A549 (cell line): ENCODE measurements at regions not wholly inside any gene's neighbourhood (a gene's known extent, or its start where the extent isn't known, plus 50 kb on each side); places are given as distances from the start of the nearest gene placed in this dataset.

ENCODE experiments used
- ATAC-seq, 2 experiments: fragments of 200-7000 bp in 1 of 2; fragments of >200 bp in 1 of 2; cut with Nextera tagmentation in 1 of 2; cut with Tn5 transposase in 1 of 2; 3 replicates each; pipeline versions ENCODE4 v1.8.0 to v1.9.1; 2018 to 2020; ENCODE audit warnings: mild to moderate bottlenecking in 1 of 2, moderate library complexity in 1 of 2
- CTCF ChIA-PET: fragments of 300-600 bp; sonication (Branson Sonifier 250); formaldehyde crosslinking; extraction: SDS; loops from one replicate; lab custom pipeline; 2021; ENCODE audit warnings: antibody characterized with exemption, inconsistent platforms; lab: Yijun Ruan, JAX
- POLR2A ChIA-PET: fragments of 350-600 bp; formaldehyde crosslinking; extraction: SDS; loops from one replicate; lab custom pipeline; 2021; ENCODE audit warnings: antibody characterized with exemption, inconsistent platforms; lab: Yijun Ruan, JAX
- DNase-seq, 2 experiments: peaks; one replicate each; pipeline versions ENCODE4 v3.0.0 to v3.0.0-alpha.2; 2011 to 2016; ENCODE audit warnings: low read depth in 1 of 2, low spot score in 1 of 2
- FAIRE-seq: peaks from 2 replicates; lab custom pipeline; 2011; peaks lifted over from hg19 to GRCh38; lab: Jason Lieb, UNC
- H3K27ac ChIP-seq, 2 experiments: fragments of >200 bp; sonication (Bioruptor Twin); formaldehyde crosslinking; 3 replicates each; pipeline ENCODE4 v1.5.1; 2016 to 2017
- H3K4me1 ChIP-seq: fragments of >200 bp; sonication (Bioruptor Twin); formaldehyde crosslinking; 3 replicates; pipeline ENCODE4 v1.6.1; 2016
- H3K4me2 ChIP-seq: fragments of >200 bp; sonication (Bioruptor Twin); formaldehyde crosslinking; 3 replicates; pipeline ENCODE4 v1.6.1; 2016
- H3K4me3 ChIP-seq: fragments of >200 bp; sonication (Bioruptor Twin); formaldehyde crosslinking; 3 replicates; pipeline ENCODE4 v1.5.1; 2016
- H3K9me3 ChIP-seq: fragments of >200 bp; sonication (Bioruptor Twin); formaldehyde crosslinking; 3 replicates; pipeline ENCODE4 v1.6.1; 2016
- CTCF ChIP-seq: fragments of >200 bp; sonication (Bioruptor Twin); formaldehyde crosslinking; IDR thresholded peaks from 3 replicates; pipeline ENCODE4 v1.5.1; 2016
- E2F6 ChIP-seq: IDR thresholded peaks from 2 replicates; pipeline ENCODE4 v1.6.1; 2012; ENCODE audit warnings: low read depth, borderline replicate concordance
- EHMT2 ChIP-seq: fragments of 200-600 bp; sonication (generic); IDR thresholded peaks from 2 replicates; pipeline ENCODE4 v1.6.1; 2016; ENCODE audit warnings: antibody characterized with exemption, low read depth, mild to moderate bottlenecking, moderate library complexity
- ESRRA ChIP-seq: fragments of 150-350 bp; IDR thresholded peaks from 2 replicates; pipeline ENCODE4 v1.6.1; 2014; ENCODE audit warnings: mild to moderate bottlenecking, low read length, borderline replicate concordance
- FOSL2 ChIP-seq, 2 experiments: fragments of 450-650 bp in 1 of 2; fragments of >200 bp in 1 of 2; sonication (Bioruptor Twin) in 1 of 2; formaldehyde crosslinking; IDR thresholded peaks; 2 replicates each; pipeline versions ENCODE4 v1.5.0 to v1.6.1; 2016 to 2020; ENCODE audit warnings: mild to moderate bottlenecking in 1 of 2, moderate library complexity in 1 of 2
- GATA3 ChIP-seq: IDR thresholded peaks from 2 replicates; pipeline ENCODE4 v1.6.1; 2012; ENCODE audit warnings: borderline replicate concordance
- HDAC2 ChIP-seq: fragments of 200-600 bp; sonication (generic); IDR thresholded peaks from 2 replicates; pipeline ENCODE4 v1.6.1; 2016
- HMGXB4 ChIP-seq: fragments of 250-450 bp; sonication (Bioruptor Pico); IDR thresholded peaks from 2 replicates; pipeline ENCODE4 v1.5.0; 2021; ENCODE audit warnings: mild to moderate bottlenecking, moderate library complexity, borderline replicate concordance
- HOXA7 ChIP-seq: fragments of 250-450 bp; sonication (Bioruptor Pico); IDR thresholded peaks from 2 replicates; pipeline ENCODE4 v1.5.0; 2020; ENCODE audit warnings: mild to moderate bottlenecking, moderate library complexity
- HOXB13 ChIP-seq: fragments of 250-450 bp; sonication (Bioruptor Pico); IDR thresholded peaks from 2 replicates; pipeline ENCODE4 v1.5.0; 2020; ENCODE audit warnings: low read depth, mild to moderate bottlenecking, moderate library complexity
- MAFK ChIP-seq: fragments of 450-650 bp; IDR thresholded peaks from 2 replicates; pipeline ENCODE4 v1.6.1; 2014; ENCODE audit not compliant: partially characterized antibody
- MAZ ChIP-seq: fragments of 150-350 bp; IDR thresholded peaks from 2 replicates; pipeline ENCODE4 v1.6.1; 2014; ENCODE audit warnings: antibody characterized with exemption, low read depth, low read length, borderline replicate concordance
- MYC ChIP-seq: IDR thresholded peaks from 2 replicates; pipeline ENCODE4 v1.6.1; 2012; ENCODE audit warnings: mild to moderate bottlenecking, inconsistent platforms, low read length, improper control_type of control experiment, borderline replicate concordance
- PBX3 ChIP-seq: IDR thresholded peaks from 2 replicates; pipeline ENCODE4 v1.6.1; 2012
- PHF8 ChIP-seq: fragments of 200-600 bp; sonication (generic); IDR thresholded peaks from 2 replicates; pipeline ENCODE4 v1.6.1; 2016; ENCODE audit warnings: low read depth, mild to moderate bottlenecking, antibody characterized with exemption, moderate library complexity, borderline replicate concordance
- REST ChIP-seq: fragments of 200-600 bp; sonication (generic); IDR thresholded peaks from 2 replicates; pipeline ENCODE4 v1.6.1; 2016; ENCODE audit warnings: antibody characterized with exemption, mild to moderate bottlenecking, moderate library complexity
- TP53 ChIP-seq: fragments of 250-450 bp; sonication (Bioruptor Pico); IDR thresholded peaks from 2 replicates; pipeline ENCODE4 v1.5.0; 2021; ENCODE audit warnings: mild to moderate bottlenecking, moderate library complexity
- USF2 ChIP-seq: fragments of 450-650 bp; IDR thresholded peaks from 2 replicates; pipeline ENCODE4 v1.6.1; 2014; ENCODE audit warnings: antibody characterized with exemption
- ZC3H11A ChIP-seq: fragments of 450-650 bp; IDR thresholded peaks from 2 replicates; pipeline ENCODE4 v1.6.1; 2014; ENCODE audit warnings: antibody characterized with exemption, mild to moderate bottlenecking
- ZFP36 ChIP-seq: fragments of 450-650 bp; IDR thresholded peaks from 2 replicates; pipeline ENCODE4 v1.6.1; 2014; ENCODE audit warnings: borderline replicate concordance; ENCODE audit not compliant: partially characterized antibody
- ZNF302 ChIP-seq: fragments of 250-450 bp; sonication (Bioruptor Pico); IDR thresholded peaks from 2 replicates; pipeline ENCODE4 v1.9.0; 2021; ENCODE audit warnings: inconsistent platforms, mild to moderate bottlenecking, moderate library complexity
- WGBS: methylation state at CpG from one replicate; pipeline ENCODE4 v1.1.6; 2017; ENCODE audit errors: missing lambda C conversion rate; 5-methylcytosine and 5-hydroxymethylcytosine counted together

- H3K9me3 ChIP-seq = no peaks in the 10 kb centered on the region
- ATAC-seq (no peak), DNase-seq (no peak), FAIRE-seq (no peak)
- TF ChIP-seq REST (no peak), HOXB13 (CRISPR knock-in tag) (no peak), HDAC2 (no peak), PHF8 (no peak), HOXA7 (CRISPR knock-in tag) (no peak), TP53 (CRISPR knock-in tag) (no peak), MAZ (no peak)
- H3K4me3 ChIP-seq = no peak overlapping the region
- H3K4me2 ChIP-seq = no peak overlapping the region
- no peak overlapping the region for H3K27ac ChIP-seq
- 63% methylated on average over 4 of the region's 4 CpGs for WGBS
- peaks cover 9% of the 10 kb centered on the region; the same call in 2 of the 3 replicates for H3K4me1 ChIP-seq
- ChIA-PET CTCF (interaction anchor here (1.3 kb wide), 1 partner anchor 13 kb away, joined by 4 read pairs; no protein-coding TSS in a partner anchor), POLR2A (no interaction called here)
Measured at GRCh38 chr18:10169064-10169562, 255.3 kb downstream of the VAPA start.

- 52% methylated on average over 2 of the region's 2 CpGs for WGBS
- Histone ChIP-seq H3K4me3 (no peak overlapping the region), H3K4me2 (no peak overlapping the region), H3K27ac (no peak overlapping the region), H3K4me1 (peaks cover 9% of the 10 kb centered on the region; the same call in 2 of the 3 replicates), H3K9me3 (no peaks in the 10 kb centered on the region)
- CTCF ChIA-PET = interaction anchor here (0.9 kb wide), 1 partner anchor 766 kb away, joined by 3 read pairs; no protein-coding TSS in a partner anchor
- ATAC-seq (no peak), FAIRE-seq (no peak), DNase-seq (no peak)
- POLR2A ChIA-PET = no interaction called here
- TF ChIP-seq ZC3H11A = no peak
- no peak for TF ChIP-seq HMGXB4 (CRISPR knock-in tag)
- TF ChIP-seq USF2 = no peak
- TF ChIP-seq ZNF302 (CRISPR knock-in tag) = no peak
- no peak for TF ChIP-seq HDAC2
- TF ChIP-seq MAFK = no peak
- TF ChIP-seq CTCF = no peak
- no peak for TF ChIP-seq PBX3
- TF ChIP-seq ESRRA = no peak
- no peak for TF ChIP-seq EHMT2
- TF ChIP-seq FOSL2 (IDR thresholded peaks at IDR 0.05) = no peak
- no peak for TF ChIP-seq FOSL2 (CRISPR knock-in tag; IDR thresholded peaks at IDR 0.05)
- TF ChIP-seq MAZ = no peak
- no peak for TF ChIP-seq HOXA7 (CRISPR knock-in tag)
- TF ChIP-seq E2F6 = no peak
- TF ChIP-seq GATA3 = no peak
- no peak for TF ChIP-seq PHF8
- TF ChIP-seq ZFP36 = no peak
- TF ChIP-seq MYC = no peak
Measured at GRCh38 chr18:10169814-10170213, 256.0 kb downstream of the VAPA start.
